ENCODE measurements at regions not wholly inside any gene's neighbourhood (a gene's known extent, or its start where the extent isn't known, plus 50 kb on each side); places are given as distances from the start of the nearest gene placed in this dataset.

- H3K36me3 ChIP-seq (ENCODE audit: insufficient read depth, low read length), result no peaks in the 10 kb centered on the region
- no peak overlapping the region for H3K27ac ChIP-seq (ENCODE audit: low read depth, low read length)
- H3K9ac ChIP-seq (ENCODE audit: low read length), result no peak overlapping the region
- no peaks in the 10 kb centered on the region for H3K27me3 ChIP-seq (ENCODE audit: control insufficient read depth in 1 of 2, insufficient read depth in 2 of 2, low read length in 2 of 2)
- no peak overlapping the region for H3K4me3 ChIP-seq (ENCODE audit: low read depth in 1 of 2, low read length in 2 of 2)
- H3K9me3 ChIP-seq (ENCODE audit: low read length), result no peaks in the 10 kb centered on the region
- H3K4me1 ChIP-seq (ENCODE audit: insufficient read depth, low read length), result no peaks in the 10 kb centered on the region
Measured at GRCh38 chr3:40593351-40593750, 68.6 kb downstream of the ZNF621 start.

GRCh38 chr3:40597441-40597840 lies 72.7 kb downstream of the ZNF621 start:
- Histone ChIP-seq H3K27ac (ENCODE audit: low read depth, low read length) (no peak overlapping the region), H3K27me3 (ENCODE audit: control insufficient read depth in 1 of 2, insufficient read depth in 2 of 2, low read length in 2 of 2) (no peaks in the 10 kb centered on the region), H3K9ac (ENCODE audit: low read length) (no peak overlapping the region), H3K4me1 (ENCODE audit: insufficient read depth, low read length) (no peaks in the 10 kb centered on the region), H3K4me3 (ENCODE audit: low read depth in 1 of 2, low read length in 2 of 2) (no peak overlapping the region), H3K36me3 (ENCODE audit: insufficient read depth, low read length) (no peaks in the 10 kb centered on the region), H3K9me3 (ENCODE audit: low read length) (no peaks in the 10 kb centered on the region)

- no peaks in the 10 kb centered on the region for H3K36me3 ChIP-seq (ENCODE audit: insufficient read depth, low read length)
- H3K27me3 ChIP-seq (ENCODE audit: control insufficient read depth in 1 of 2, insufficient read depth in 2 of 2, low read length in 2 of 2), result no peaks in the 10 kb centered on the region
- H3K27ac ChIP-seq (ENCODE audit: low read depth, low read length), result no peak overlapping the region
- H3K4me1 ChIP-seq (ENCODE audit: insufficient read depth, low read length), result no peaks in the 10 kb centered on the region
- no peak overlapping the region for H3K9ac ChIP-seq (ENCODE audit: low read length)
- no peak overlapping the region for H3K4me3 ChIP-seq (ENCODE audit: low read depth in 1 of 2, low read length in 2 of 2)
- no peaks in the 10 kb centered on the region for H3K9me3 ChIP-seq (ENCODE audit: low read length)
Measured at GRCh38 chr3:40598338-40598737, 73.6 kb downstream of the ZNF621 start.

- Histone ChIP-seq H3K9me3 (ENCODE audit: low read length) (no peaks in the 10 kb centered on the region), H3K27ac (ENCODE audit: low read depth, low read length) (no peak overlapping the region), H3K36me3 (ENCODE audit: insufficient read depth, low read length) (no peaks in the 10 kb centered on the region), H3K4me3 (ENCODE audit: low read depth in 1 of 2, low read length in 2 of 2) (no peak overlapping the region), H3K9ac (ENCODE audit: low read length) (no peak overlapping the region), H3K27me3 (ENCODE audit: control insufficient read depth in 1 of 2, insufficient read depth in 2 of 2, low read length in 2 of 2) (no peaks in the 10 kb centered on the region), H3K4me1 (ENCODE audit: insufficient read depth, low read length) (no peaks in the 10 kb centered on the region)
Measured at GRCh38 chr3:40598962-40599361, 74.2 kb downstream of the ZNF621 start.

- Histone ChIP-seq H3K36me3 (ENCODE audit: insufficient read depth, low read length) (no peaks in the 10 kb centered on the region), H3K9me3 (ENCODE audit: low read length) (no peaks in the 10 kb centered on the region), H3K27ac (ENCODE audit: low read depth, low read length) (no peak overlapping the region), H3K4me3 (ENCODE audit: low read depth in 1 of 2, low read length in 2 of 2) (no peak overlapping the region), H3K4me1 (ENCODE audit: insufficient read depth, low read length) (no peaks in the 10 kb centered on the region), H3K9ac (ENCODE audit: low read length) (no peak overlapping the region), H3K27me3 (ENCODE audit: control insufficient read depth in 1 of 2, insufficient read depth in 2 of 2, low read length in 2 of 2) (no peaks in the 10 kb centered on the region)
Measured at GRCh38 chr3:40602778-40603385, 78.1 kb downstream of the ZNF621 start.

- Histone ChIP-seq H3K36me3 (ENCODE audit: insufficient read depth, low read length) (no peaks in the 10 kb centered on the region), H3K9me3 (ENCODE audit: low read length) (no peaks in the 10 kb centered on the region), H3K27me3 (ENCODE audit: control insufficient read depth in 1 of 2, insufficient read depth in 2 of 2, low read length in 2 of 2) (no peaks in the 10 kb centered on the region), H3K9ac (ENCODE audit: low read length) (no peak overlapping the region), H3K27ac (ENCODE audit: low read depth, low read length) (no peak overlapping the region), H3K4me1 (ENCODE audit: insufficient read depth, low read length) (no peaks in the 10 kb centered on the region), H3K4me3 (ENCODE audit: low read depth in 1 of 2, low read length in 2 of 2) (no peak overlapping the region)
Measured at GRCh38 chr3:40605960-40606359, 81.2 kb downstream of the ZNF621 start.

- Histone ChIP-seq H3K9me3 (ENCODE audit: low read length) (no peaks in the 10 kb centered on the region), H3K27me3 (ENCODE audit: control insufficient read depth in 1 of 2, insufficient read depth in 2 of 2, low read length in 2 of 2) (no peaks in the 10 kb centered on the region), H3K27ac (ENCODE audit: low read depth, low read length) (no peak overlapping the region), H3K36me3 (ENCODE audit: insufficient read depth, low read length) (no peaks in the 10 kb centered on the region), H3K9ac (ENCODE audit: low read length) (no peak overlapping the region), H3K4me3 (ENCODE audit: low read depth in 1 of 2, low read length in 2 of 2) (no peak overlapping the region), H3K4me1 (ENCODE audit: insufficient read depth, low read length) (no peaks in the 10 kb centered on the region)
Measured at GRCh38 chr3:40608091-40608490, 83.3 kb downstream of the ZNF621 start.

GRCh38 chr3:40613306-40613705 lies 88.5 kb downstream of the ZNF621 start:
- H3K27ac ChIP-seq (ENCODE audit: low read depth, low read length), result no peak overlapping the region
- H3K4me3 ChIP-seq (ENCODE audit: low read depth in 1 of 2, low read length in 2 of 2), result no peak overlapping the region
- no peaks in the 10 kb centered on the region for H3K4me1 ChIP-seq (ENCODE audit: insufficient read depth, low read length)
- no peaks in the 10 kb centered on the region for H3K36me3 ChIP-seq (ENCODE audit: insufficient read depth, low read length)
- peaks cover 0 to 5% of the 10 kb centered on the region in 2 donors for H3K27me3 ChIP-seq (ENCODE audit: control insufficient read depth in 1 of 2, insufficient read depth in 2 of 2, low read length in 2 of 2)
- no peak overlapping the region for H3K9ac ChIP-seq (ENCODE audit: low read length)
- no peaks in the 10 kb centered on the region for H3K9me3 ChIP-seq (ENCODE audit: low read length)

GRCh38 chr3:40615110-40615915 lies 90.6 kb downstream of the ZNF621 start:
- H3K9ac ChIP-seq (ENCODE audit: low read length), result no peak overlapping the region
- no peak overlapping the region for H3K4me3 ChIP-seq (ENCODE audit: low read depth in 1 of 2, low read length in 2 of 2)
- no peak overlapping the region for H3K27ac ChIP-seq (ENCODE audit: low read depth, low read length)

GRCh38 chr3:40615918-40616819 lies 91.4 kb downstream of the ZNF621 start:
- H3K9ac ChIP-seq (ENCODE audit: low read length), result no peak overlapping the region
- H3K9me3 ChIP-seq (ENCODE audit: low read length), result no peaks in the 10 kb centered on the region
- H3K4me3 ChIP-seq (ENCODE audit: low read depth in 1 of 2, low read length in 2 of 2), result no peak overlapping the region
- no peaks in the 10 kb centered on the region for H3K36me3 ChIP-seq (ENCODE audit: insufficient read depth, low read length)
- no peak overlapping the region for H3K27ac ChIP-seq (ENCODE audit: low read depth, low read length)
- H3K4me1 ChIP-seq (ENCODE audit: insufficient read depth, low read length), result no peaks in the 10 kb centered on the region
- peaks cover 0 to 5% of the 10 kb centered on the region in 2 donors for H3K27me3 ChIP-seq (ENCODE audit: control insufficient read depth in 1 of 2, insufficient read depth in 2 of 2, low read length in 2 of 2)

More at GRCh38 chr3:40615110-40615915, 90.6 kb downstream of the ZNF621 start:
- no peaks in the 10 kb centered on the region for H3K36me3 ChIP-seq (ENCODE audit: insufficient read depth, low read length)
- no peaks in the 10 kb centered on the region for H3K9me3 ChIP-seq (ENCODE audit: low read length)
- H3K27me3 ChIP-seq (ENCODE audit: control insufficient read depth in 1 of 2, insufficient read depth in 2 of 2, low read length in 2 of 2), result peaks cover 0 to 5% of the 10 kb centered on the region in 2 donors
- H3K4me1 ChIP-seq (ENCODE audit: insufficient read depth, low read length), result no peaks in the 10 kb centered on the region

- no peak overlapping the region for H3K27ac ChIP-seq (ENCODE audit: low read depth, low read length)
- H3K27me3 ChIP-seq (ENCODE audit: control insufficient read depth in 1 of 2, insufficient read depth in 2 of 2, low read length in 2 of 2), result peaks cover 0 to 5% of the 10 kb centered on the region in 2 donors
- no peak overlapping the region for H3K9ac ChIP-seq (ENCODE audit: low read length)
Measured at GRCh38 chr3:40617084-40617483, 92.3 kb downstream of the ZNF621 start.

More at GRCh38 chr3:40617084-40617483, 92.3 kb downstream of the ZNF621 start:
- no peaks in the 10 kb centered on the region for H3K36me3 ChIP-seq (ENCODE audit: insufficient read depth, low read length)
- H3K4me3 ChIP-seq (ENCODE audit: low read depth in 1 of 2, low read length in 2 of 2), result no peak overlapping the region
- no peaks in the 10 kb centered on the region for H3K4me1 ChIP-seq (ENCODE audit: insufficient read depth, low read length)
- no peaks in the 10 kb centered on the region for H3K9me3 ChIP-seq (ENCODE audit: low read length)
